HEK293 (cell line): ENCODE measurements at regions not wholly inside any gene's neighbourhood (a gene's known extent, or its start where the extent isn't known, plus 50 kb on each side); places are given as distances from the start of the nearest gene placed in this dataset.

ENCODE experiments used
- CTCF ChIA-PET: fragments of 350-600 bp; formaldehyde crosslinking; extraction: SDS; loops from one replicate; lab custom pipeline; 2021; ENCODE audit warnings: antibody characterized with exemption; lab: Yijun Ruan, JAX
- POLR2A ChIA-PET: fragments of 300-600 bp; formaldehyde crosslinking; extraction: SDS; loops from one replicate; lab custom pipeline; 2020; ENCODE audit warnings: antibody characterized with exemption, inconsistent platforms; lab: Yijun Ruan, JAX
- H3K27ac ChIP-seq: fragments of 200-500 bp; sonication (Bioruptor generic); 2 replicates; pipeline ENCODE4 v1.5.1; 2014; ENCODE audit warnings: low read depth, low read length, control low read depth, inconsistent platforms; ENCODE audit errors: extremely low read depth
- H3K36me3 ChIP-seq, 2 experiments: fragments of 200-500 bp in 1 of 2; sonication (Bioruptor generic) in 1 of 2; 1 replicate in 1 of 2; 2 replicates in 1 of 2; pipeline ENCODE4 v1.5.1; 2014 to 2017; ENCODE audit warnings: inconsistent platforms in 2 of 2, low read length in 2 of 2; ENCODE audit not compliant: control insufficient read depth in 2 of 2, insufficient read depth in 1 of 2
- H3K4me1 ChIP-seq: fragments of 200-500 bp; sonication (Bioruptor generic); 2 replicates; pipeline ENCODE4 v1.5.1; 2014; ENCODE audit warnings: mild to moderate bottlenecking, low read length, inconsistent platforms; ENCODE audit not compliant: control insufficient read depth, insufficient read depth
- H3K4me3 ChIP-seq: 2 replicates; pipeline ENCODE4 v1.5.1; 2011; ENCODE audit warnings: low read depth, mild to moderate bottlenecking, control low read depth, low read length, moderate library complexity
- H3K9me3 ChIP-seq: fragments of 200-500 bp; sonication (Bioruptor generic); 2 replicates; pipeline ENCODE4 v1.5.1; 2014; ENCODE audit warnings: low read depth, low read length, inconsistent platforms; ENCODE audit not compliant: control insufficient read depth, insufficient read depth
- KLF10 ChIP-seq: fragments of 450-650 bp; IDR thresholded peaks from 2 replicates; pipeline ENCODE4 v1.5.1; 2018; ENCODE audit warnings: missing biosample characterization, mild to moderate bottlenecking, missing genetic modification characterization
- KLF7 ChIP-seq: fragments of 450-650 bp; formaldehyde crosslinking; IDR thresholded peaks from 2 replicates; pipeline ENCODE4 v1.5.1; 2016; ENCODE audit warnings: missing biosample characterization, missing genetic modification characterization, borderline replicate concordance
- MZF1 ChIP-seq: fragments of 450-650 bp; formaldehyde crosslinking; IDR thresholded peaks from 2 replicates; pipeline ENCODE4 v1.5.1; 2017; ENCODE audit warnings: missing biosample characterization, missing genetic modification characterization, borderline replicate concordance
- OSR2 ChIP-seq: fragments of 450-650 bp; formaldehyde crosslinking; IDR thresholded peaks from 2 replicates; pipeline ENCODE4 v1.5.1; 2016; ENCODE audit warnings: missing biosample characterization, missing genetic modification characterization
- SP2 ChIP-seq: fragments of 450-650 bp; formaldehyde crosslinking; IDR thresholded peaks from 2 replicates; pipeline ENCODE4 v1.5.1; 2016; ENCODE audit warnings: missing biosample characterization, missing genetic modification characterization
- ZBTB17 ChIP-seq: fragments of 450-650 bp; formaldehyde crosslinking; IDR thresholded peaks from 2 replicates; pipeline ENCODE4 v1.5.1; 2016; ENCODE audit warnings: missing biosample characterization, missing genetic modification characterization
- ZNF274 ChIP-seq, 2 experiments: fragments of 200-500 bp in 1 of 2; fragments of 450-650 bp in 1 of 2; sonication (Bioruptor generic) in 1 of 2; formaldehyde crosslinking in 1 of 2; IDR thresholded peaks; 2 replicates each; pipeline versions ENCODE4 v1.5.1 to v1.6.1; 2014 to 2016; ENCODE audit warnings: borderline replicate concordance in 1 of 2, inconsistent platforms in 1 of 2, low read length in 1 of 2, missing biosample characterization in 1 of 2, missing genetic modification characterization in 1 of 2
- ZNF473 ChIP-seq: fragments of 450-650 bp; formaldehyde crosslinking; IDR thresholded peaks from 2 replicates; pipeline ENCODE4 v1.5.1; 2017; ENCODE audit warnings: missing biosample characterization, missing genetic modification characterization
- ZNF501 ChIP-seq: fragments of 450-650 bp; formaldehyde crosslinking; IDR thresholded peaks from 2 replicates; pipeline ENCODE4 v1.5.1; 2016; ENCODE audit warnings: missing biosample characterization, missing genetic modification characterization
- ZNF549 ChIP-seq: fragments of 450-650 bp; IDR thresholded peaks from 2 replicates; pipeline ENCODE4 v1.5.1; 2018; ENCODE audit warnings: missing biosample characterization, missing genetic modification characterization, mild to moderate bottlenecking, inconsistent platforms, moderate library complexity
- ZNF610 ChIP-seq: fragments of 450-650 bp; formaldehyde crosslinking; IDR thresholded peaks from 2 replicates; pipeline ENCODE4 v1.5.1; 2016; ENCODE audit warnings: missing biosample characterization, missing genetic modification characterization, borderline replicate concordance
- ZNF707 ChIP-seq: fragments of 450-650 bp; formaldehyde crosslinking; IDR thresholded peaks from 2 replicates; pipeline ENCODE4 v1.5.1; 2016; ENCODE audit warnings: missing biosample characterization, missing genetic modification characterization
- ZNF792 ChIP-seq: fragments of 450-650 bp; formaldehyde crosslinking; IDR thresholded peaks from 2 replicates; pipeline ENCODE4 v1.5.1; 2016; ENCODE audit warnings: missing biosample characterization, missing genetic modification characterization
- ZNF843 ChIP-seq: fragments of 450-650 bp; formaldehyde crosslinking; IDR thresholded peaks from 2 replicates; pipeline ENCODE4 v1.5.1; 2016; ENCODE audit warnings: missing biosample characterization, missing genetic modification characterization
- TF ChIP-seq, protein P1 (sequence below): fragments of 450-650 bp; formaldehyde crosslinking; IDR thresholded peaks from 2 replicates; pipeline ENCODE4 v1.5.1; 2016; ENCODE audit warnings: missing biosample characterization, missing genetic modification characterization
- TF ChIP-seq, protein P2 (sequence below): fragments of 450-650 bp; formaldehyde crosslinking; IDR thresholded peaks from 2 replicates; pipeline ENCODE4 v1.5.1; 2016; ENCODE audit warnings: missing biosample characterization, missing genetic modification characterization
- TF ChIP-seq, protein P3 (sequence below): fragments of 450-650 bp; formaldehyde crosslinking; IDR thresholded peaks from 2 replicates; pipeline ENCODE4 v1.5.1; 2016; ENCODE audit warnings: missing biosample characterization, missing genetic modification characterization

DNA sequence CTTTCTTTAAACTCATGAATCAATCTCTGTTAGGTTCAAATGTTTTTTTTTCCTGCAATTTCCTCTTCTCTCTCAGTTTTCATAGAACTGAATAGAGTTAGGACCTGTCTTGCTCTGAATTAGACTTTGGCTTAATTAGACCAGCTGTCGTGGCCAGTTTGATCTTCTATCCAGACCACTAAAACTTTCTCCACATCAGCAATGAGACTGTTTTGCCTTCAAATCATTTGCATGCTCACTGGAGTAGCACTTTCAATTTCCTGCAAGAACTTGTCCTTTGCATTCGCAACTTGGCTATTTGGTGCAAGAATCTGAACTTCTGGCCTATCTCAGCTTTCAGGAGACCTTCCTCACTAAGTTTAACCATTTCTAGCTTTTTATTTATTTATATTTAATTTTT lies 2002.2 kb upstream of the PIK3C3 start (continued):
- TF ChIP-seq, protein P1, sequence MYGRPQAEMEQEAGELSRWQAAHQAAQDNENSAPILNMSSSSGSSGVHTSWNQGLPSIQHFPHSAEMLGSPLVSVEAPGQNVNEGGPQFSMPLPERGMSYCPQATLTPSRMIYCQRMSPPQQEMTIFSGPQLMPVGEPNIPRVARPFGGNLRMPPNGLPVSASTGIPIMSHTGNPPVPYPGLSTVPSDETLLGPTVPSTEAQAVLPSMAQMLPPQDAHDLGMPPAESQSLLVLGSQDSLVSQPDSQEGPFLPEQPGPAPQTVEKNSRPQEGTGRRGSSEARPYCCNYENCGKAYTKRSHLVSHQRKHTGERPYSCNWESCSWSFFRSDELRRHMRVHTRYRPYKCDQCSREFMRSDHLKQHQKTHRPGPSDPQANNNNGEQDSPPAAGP (tag by site-specific recombination): no peak

DNA sequence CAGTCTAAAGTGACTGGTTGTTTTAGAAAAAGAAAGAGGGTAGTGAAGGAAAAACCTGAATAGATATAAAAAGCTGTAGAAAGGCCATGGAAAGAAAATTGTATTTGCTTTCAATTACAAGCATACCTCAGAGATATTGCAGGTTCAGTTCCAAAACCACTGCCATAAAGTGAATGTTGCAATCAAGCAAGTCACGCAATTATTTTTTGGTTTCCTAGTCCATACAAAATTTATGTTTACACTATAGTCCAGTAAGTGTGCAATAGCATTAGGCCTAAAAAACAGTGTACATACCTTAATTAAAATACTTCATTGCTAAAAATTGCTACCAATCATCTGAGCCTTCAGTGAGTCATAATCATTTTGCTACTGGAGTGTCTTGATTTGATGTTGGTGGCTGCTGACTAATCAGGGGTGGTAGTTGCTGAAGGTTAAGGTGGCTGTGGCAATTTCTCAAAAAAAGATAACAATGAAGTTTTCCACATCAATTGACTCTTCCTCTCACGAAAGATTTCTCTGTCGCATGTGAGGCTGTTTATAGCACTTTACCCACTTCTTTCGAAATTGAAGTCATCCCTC lies 2003.8 kb upstream of the PIK3C3 start:
- ChIA-PET POLR2A (no interaction called here), CTCF (no interaction called here)
- Histone ChIP-seq H3K4me3 (no peak overlapping the region), H3K4me1 (no peaks in the 10 kb centered on the region), H3K27ac (no peak overlapping the region), H3K9me3 (no peaks in the 10 kb centered on the region), H3K36me3 (no peaks in the 10 kb centered on the region)
- TF ChIP-seq ZNF473: no peak

DNA sequence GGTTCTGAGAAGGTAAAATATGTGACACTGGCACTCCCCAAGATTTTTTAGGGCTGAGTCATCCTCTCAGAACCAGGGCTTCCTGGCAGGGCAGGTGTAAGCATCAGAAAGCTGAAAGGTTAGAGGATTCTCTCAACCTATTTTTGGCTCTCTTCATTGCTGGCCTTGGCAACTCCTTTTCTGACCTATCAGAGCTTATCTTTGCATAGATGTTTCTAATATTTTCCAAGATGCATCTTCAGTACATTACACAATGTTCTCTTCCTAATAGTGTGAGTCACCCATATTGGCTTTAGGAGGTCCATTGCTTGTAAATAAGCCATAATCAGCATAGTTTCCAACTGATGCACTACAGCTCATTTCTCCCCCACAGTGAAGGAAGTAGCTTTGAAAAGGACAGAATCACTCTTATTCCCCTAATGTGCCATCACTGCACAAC lies 2008.4 kb upstream of the PIK3C3 start:
- ChIA-PET CTCF (no interaction called here), POLR2A (no interaction called here)
- TF ChIP-seq ZNF610 (tag by site-specific recombination) (no peak), ZNF501 (tag by site-specific recombination) (no peak), ZNF792 (tag by site-specific recombination) (no peak), MZF1 (no peak), ZNF274 (IDR thresholded peaks at IDR 0.05; ENCODE audit: low read length) (no peak), ZNF274 (tag by site-specific recombination; IDR thresholded peaks at IDR 0.05; ENCODE audit: borderline replicate concordance) (no peak), SP2 (tag by site-specific recombination) (no peak), OSR2 (tag by site-specific recombination) (no peak), KLF10 (tag by site-specific recombination) (no peak), ZNF549 (tag by site-specific recombination) (no peak)
- TF ChIP-seq, protein P2, sequence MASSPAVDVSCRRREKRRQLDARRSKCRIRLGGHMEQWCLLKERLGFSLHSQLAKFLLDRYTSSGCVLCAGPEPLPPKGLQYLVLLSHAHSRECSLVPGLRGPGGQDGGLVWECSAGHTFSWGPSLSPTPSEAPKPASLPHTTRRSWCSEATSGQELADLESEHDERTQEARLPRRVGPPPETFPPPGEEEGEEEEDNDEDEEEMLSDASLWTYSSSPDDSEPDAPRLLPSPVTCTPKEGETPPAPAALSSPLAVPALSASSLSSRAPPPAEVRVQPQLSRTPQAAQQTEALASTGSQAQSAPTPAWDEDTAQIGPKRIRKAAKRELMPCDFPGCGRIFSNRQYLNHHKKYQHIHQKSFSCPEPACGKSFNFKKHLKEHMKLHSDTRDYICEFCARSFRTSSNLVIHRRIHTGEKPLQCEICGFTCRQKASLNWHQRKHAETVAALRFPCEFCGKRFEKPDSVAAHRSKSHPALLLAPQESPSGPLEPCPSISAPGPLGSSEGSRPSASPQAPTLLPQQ (tag by site-specific recombination): no peak

DNA sequence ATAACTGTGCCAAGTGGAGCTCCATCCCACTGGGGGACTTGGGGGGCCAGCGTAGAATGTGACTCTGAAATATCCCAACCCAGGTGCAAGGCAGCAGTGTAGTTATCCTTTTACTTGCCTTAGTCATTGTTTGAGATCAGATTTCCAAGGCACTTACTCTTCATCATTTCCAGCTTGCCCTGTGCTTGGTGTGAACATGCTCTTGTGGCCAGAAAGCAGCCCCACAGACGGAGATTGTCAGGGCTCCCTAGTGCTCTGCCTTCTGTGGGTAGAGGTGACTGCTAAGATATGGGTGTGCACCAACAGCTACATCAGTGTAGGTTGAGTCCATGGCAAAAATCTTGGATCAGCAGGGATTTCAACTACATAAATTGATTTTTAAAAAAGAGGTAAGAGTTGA lies 2010.0 kb upstream of the PIK3C3 start:
- POLR2A ChIA-PET: no interaction called here
- Histone ChIP-seq H3K36me3 (no peaks in the 10 kb centered on the region), H3K27ac (no peak overlapping the region), H3K9me3 (no peaks in the 10 kb centered on the region), H3K4me3 (no peak overlapping the region), H3K4me1 (no peaks in the 10 kb centered on the region)
- TF ChIP-seq ZNF843 (tag by site-specific recombination) (no peak), KLF7 (tag by site-specific recombination) (no peak), ZBTB17 (no peak), ZNF707 (tag by site-specific recombination) (no peak)
- TF ChIP-seq, protein P3, sequence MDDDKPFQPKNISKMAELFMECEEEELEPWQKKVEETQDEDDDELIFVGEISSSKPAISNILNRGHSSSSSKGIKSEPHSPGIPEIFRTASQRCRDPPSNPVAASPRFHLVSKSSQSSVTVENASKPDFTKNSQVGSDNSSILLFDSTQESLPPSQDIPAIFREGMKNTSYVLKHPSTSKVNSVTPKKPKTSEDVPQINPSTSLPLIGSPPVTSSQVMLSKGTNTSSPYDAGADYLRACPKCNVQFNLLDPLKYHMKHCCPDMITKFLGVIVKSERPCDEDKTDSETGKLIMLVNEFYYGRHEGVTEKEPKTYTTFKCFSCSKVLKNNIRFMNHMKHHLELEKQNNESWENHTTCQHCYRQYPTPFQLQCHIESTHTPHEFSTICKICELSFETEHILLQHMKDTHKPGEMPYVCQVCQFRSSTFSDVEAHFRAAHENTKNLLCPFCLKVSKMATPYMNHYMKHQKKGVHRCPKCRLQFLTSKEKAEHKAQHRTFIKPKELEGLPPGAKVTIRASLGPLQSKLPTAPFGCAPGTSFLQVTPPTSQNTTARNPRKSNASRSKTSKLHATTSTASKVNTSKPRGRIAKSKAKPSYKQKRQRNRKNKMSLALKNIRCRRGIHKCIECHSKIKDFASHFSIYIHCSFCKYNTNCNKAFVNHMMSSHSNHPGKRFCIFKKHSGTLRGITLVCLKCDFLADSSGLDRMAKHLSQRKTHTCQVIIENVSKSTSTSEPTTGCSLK (tag by site-specific recombination): no peak
- CTCF ChIA-PET: no interaction called here

More for the DNA sequence above, 2008.4 kb upstream of the PIK3C3 start:
- H3K36me3 ChIP-seq: no peaks in the 10 kb centered on the region
- H3K9me3 ChIP-seq: no peaks in the 10 kb centered on the region
- H3K27ac ChIP-seq: no peak overlapping the region
- no peaks in the 10 kb centered on the region for H3K4me1 ChIP-seq
- H3K4me3 ChIP-seq: no peak overlapping the region
